Activated CD8-positive, alpha-beta T cell treated with anti-CD3 and anti-CD28 coated beads for 36 hours (primary cell): ENCODE measurements at regions not wholly inside any gene's neighbourhood (a gene's known extent, or its start where the extent isn't known, plus 50 kb on each side); places are given as distances from the start of the nearest gene placed in this dataset.

ENCODE experiments used
- ATAC-seq: fragments of 200-7000 bp; cut with Tn5 transposase; one replicate; pipeline ENCODE4 v1.10.0; 2021; ENCODE audit warnings: mild to moderate bottlenecking, moderate library complexity
- CTCF ChIA-PET: fragments of 350-600 bp; sonication (Branson Sonifier 250); formaldehyde crosslinking; loops from one replicate; lab custom pipeline; 2021; ENCODE audit warnings: antibody characterized with exemption; lab: Charles Lee
- POLR2A ChIA-PET: fragments of 350-600 bp; sonication (Branson Sonifier 250); formaldehyde crosslinking; loops from one replicate; lab custom pipeline; 2021; ENCODE audit warnings: antibody characterized with exemption; lab: Charles Lee
- DNase-seq: peaks from one replicate; pipeline ENCODE4 v3.0.0-alpha.2; 2020
- H3K27ac Mint-ChIP-seq: one replicate; pipeline ENCODE4 v1.8.0; 2021; ENCODE audit warnings: mild to moderate bottlenecking, mixed read lengths
- H3K27me3 Mint-ChIP-seq: one replicate; pipeline ENCODE4 v1.8.0; 2021; ENCODE audit warnings: mixed read lengths
- H3K36me3 Mint-ChIP-seq: one replicate; pipeline ENCODE4 v1.8.0; 2021; ENCODE audit warnings: low read depth, mixed read lengths
- H3K4me1 Mint-ChIP-seq: one replicate; pipeline ENCODE4 v1.8.0; 2021; ENCODE audit warnings: low read depth, mixed read lengths
- H3K4me3 Mint-ChIP-seq: one replicate; pipeline ENCODE4 v1.8.0; 2021; ENCODE audit warnings: mild to moderate bottlenecking, moderate library complexity, mixed read lengths
- H3K9me3 Mint-ChIP-seq: one replicate; pipeline ENCODE4 v1.8.0; 2021; ENCODE audit warnings: mixed read lengths
- CTCF ChIP-seq: fragments of 200-600 bp; IDR thresholded peaks from one replicate; pipeline ENCODE4 v1.8.0; 2022; ENCODE audit warnings: antibody characterized with exemption, mild to moderate bottlenecking
- intact Hi-C: fragments of 100-400 bp; cut with micrococcal nuclease; formaldehyde crosslinking; loops from one replicate; pipeline ENCODE4 v1.10.0; 2022

GRCh38 chr22:42322562-42322926, 52.1 kb upstream of the TCF20 start:
- Mint-ChIP-seq H3K9me3 (no peaks in the 10 kb centered on the region), H3K4me1 (peaks cover 19% of the 10 kb centered on the region), H3K36me3 (no peaks in the 10 kb centered on the region), H3K4me3 (no peak overlapping the region), H3K27ac (no peak overlapping the region), H3K27me3 (no peaks in the 10 kb centered on the region)
- ATAC-seq (no peak), DNase-seq (no peak)
- no peak for TF ChIP-seq CTCF
- ChIA-PET POLR2A (no interaction called here), CTCF (no interaction called here)
- intact Hi-C loops: no loop called here

- no peak overlapping the region for H3K4me3 Mint-ChIP-seq
- intact Hi-C loops: no loop called here
- DNase-seq (no peak), ATAC-seq (no peak)
- no peak overlapping the region for H3K27ac Mint-ChIP-seq
- no peaks in the 10 kb centered on the region for H3K27me3 Mint-ChIP-seq
- TF ChIP-seq CTCF: no peak
- peaks cover 18% of the 10 kb centered on the region for H3K4me1 Mint-ChIP-seq
- H3K36me3 Mint-ChIP-seq: no peaks in the 10 kb centered on the region
- POLR2A ChIA-PET: no interaction called here
- H3K9me3 Mint-ChIP-seq: no peaks in the 10 kb centered on the region
- CTCF ChIA-PET: no interaction called here
Observed at GRCh38 chr22:42321908-42322561, 51.6 kb upstream of the TCF20 start.

DNA sequence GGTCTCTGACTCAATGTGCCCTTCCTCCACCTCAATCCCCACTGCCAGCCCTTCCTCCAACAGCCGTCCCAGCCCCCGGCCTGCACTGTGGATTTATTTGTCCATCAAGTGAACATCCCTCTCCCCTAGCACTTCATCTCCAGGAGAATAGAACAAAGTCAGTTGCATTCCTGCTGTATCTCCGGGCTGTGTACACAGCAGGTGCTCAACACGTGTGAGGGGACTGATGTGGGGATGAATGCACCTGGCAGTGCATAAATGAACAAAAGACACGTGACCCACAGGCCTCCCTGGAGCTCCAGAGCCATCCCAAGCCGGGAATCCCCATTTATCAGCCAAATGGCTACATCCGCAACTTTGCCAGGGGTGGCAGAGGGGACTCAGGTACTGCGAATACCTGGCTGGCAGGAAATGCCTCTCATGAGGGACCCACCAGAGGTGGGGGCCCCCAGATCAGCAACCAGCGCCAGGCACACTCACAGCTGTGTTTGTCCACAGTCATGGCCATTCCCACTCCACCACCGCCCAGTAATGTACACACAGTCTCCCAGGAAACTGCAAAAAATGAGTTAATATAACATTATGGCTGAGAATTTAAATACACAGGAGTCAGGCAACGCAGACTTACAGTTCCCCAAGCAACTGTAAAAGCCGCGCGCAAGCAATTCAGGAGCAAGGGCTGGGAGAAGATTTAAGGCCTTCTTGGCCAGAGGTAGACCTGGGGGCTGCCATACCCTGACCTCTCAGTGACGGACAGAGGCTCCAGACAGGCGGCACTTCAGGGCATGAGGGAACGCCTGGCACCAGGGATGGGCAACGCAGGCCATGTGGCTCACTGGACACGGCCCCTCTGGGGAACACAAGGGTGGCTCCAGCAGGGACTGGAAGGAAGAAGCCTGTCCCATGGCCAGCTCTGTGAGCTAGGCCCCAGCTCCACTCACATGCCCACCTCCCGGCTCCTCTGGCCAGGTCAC, 50.3 kb upstream of the TCF20 start:
- Mint-ChIP-seq H3K27me3 (no peaks in the 10 kb centered on the region), H3K9me3 (no peaks in the 10 kb centered on the region), H3K36me3 (no peaks in the 10 kb centered on the region), H3K4me1 (peaks cover 20% of the 10 kb centered on the region), H3K27ac (no peak overlapping the region), H3K4me3 (no peak overlapping the region)
- TF ChIP-seq CTCF: no peak
- ATAC-seq (no peak), DNase-seq (no peak)
- POLR2A ChIA-PET: no interaction called here
- intact Hi-C loops: no loop called here
- CTCF ChIA-PET: no interaction called here
